Activated CD4-positive, alpha-beta T cell treated with anti-CD3 and anti-CD28 coated beads for 36 hours (primary cell): ENCODE measurements at regions not wholly inside any gene's neighbourhood (a gene's known extent, or its start where the extent isn't known, plus 50 kb on each side); places are given as distances from the start of the nearest gene placed in this dataset.

ENCODE experiments used
- ATAC-seq: fragments of 200-7000 bp; cut with Tn5 transposase; one replicate; pipeline ENCODE4 v1.10.0; 2021; ENCODE audit warnings: mild to moderate bottlenecking, moderate library complexity
- CTCF ChIA-PET: fragments of 350-600 bp; sonication (Branson Sonifier 250); formaldehyde crosslinking; loops from one replicate; lab custom pipeline; 2021; ENCODE audit warnings: antibody characterized with exemption; lab: Charles Lee
- POLR2A ChIA-PET: fragments of 350-600 bp; sonication (Branson Sonifier 250); formaldehyde crosslinking; loops from one replicate; lab custom pipeline; 2021; ENCODE audit warnings: antibody characterized with exemption, inconsistent platforms; lab: Charles Lee
- DNase-seq: peaks from one replicate; pipeline ENCODE4 v3.0.0-alpha.2; 2020
- H3K27ac Mint-ChIP-seq: one replicate; pipeline ENCODE4 v1.8.0; 2021; ENCODE audit warnings: mixed read lengths
- H3K27me3 Mint-ChIP-seq: one replicate; pipeline ENCODE4 v1.8.0; 2021; ENCODE audit warnings: mixed read lengths
- H3K36me3 Mint-ChIP-seq: one replicate; pipeline ENCODE4 v1.8.0; 2021; ENCODE audit warnings: low read depth, mixed read lengths
- H3K4me1 Mint-ChIP-seq: one replicate; pipeline ENCODE4 v1.8.0; 2021; ENCODE audit warnings: mixed read lengths
- H3K4me3 Mint-ChIP-seq: one replicate; pipeline ENCODE4 v1.8.0; 2021; ENCODE audit warnings: mild to moderate bottlenecking, moderate library complexity, mixed read lengths
- H3K9me3 Mint-ChIP-seq: one replicate; pipeline ENCODE4 v1.8.0; 2021; ENCODE audit warnings: low read depth, mixed read lengths
- intact Hi-C, 2 experiments: fragments of 100-400 bp; cut with DNase I in 1 of 2; cut with micrococcal nuclease in 1 of 2; formaldehyde crosslinking; loops; one replicate each; pipeline versions ENCODE4 v1.14.2 to v1.15.1; 2022 to 2024; cut with DNase I, micrococcal nuclease

DNA sequence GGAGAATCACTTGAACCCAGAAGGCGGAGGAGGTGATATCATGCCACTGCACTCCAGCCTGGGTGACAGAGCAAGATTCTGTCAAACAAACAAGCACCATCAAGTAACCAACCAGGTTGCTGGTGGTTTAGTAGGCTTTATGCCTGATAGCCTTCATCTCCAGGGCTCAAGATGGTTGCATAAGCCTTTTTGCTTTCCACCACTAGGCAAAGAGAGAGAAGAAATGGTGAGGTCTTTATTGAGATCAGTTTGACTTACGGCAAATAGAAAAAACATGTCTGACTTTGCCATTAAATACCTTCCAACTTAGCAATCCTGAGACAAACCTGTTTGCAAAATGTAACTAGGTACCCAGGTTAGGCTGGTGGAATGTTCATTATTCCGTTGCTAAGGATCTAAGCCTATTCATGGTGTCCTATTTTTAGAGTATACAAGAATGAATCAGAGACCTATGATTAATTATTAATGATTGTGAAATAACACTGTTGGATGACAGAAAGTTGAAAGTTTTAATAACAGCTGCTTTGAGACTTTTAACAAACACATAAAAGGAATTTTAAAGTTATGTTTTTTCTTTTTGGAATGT, 53.5 kb upstream of the SLC38A11 start:
- intact Hi-C loops, result no loop called here
- no peaks in the 10 kb centered on the region for H3K4me1 Mint-ChIP-seq
- no peaks in the 10 kb centered on the region for H3K9me3 Mint-ChIP-seq
- H3K36me3 Mint-ChIP-seq, result no peaks in the 10 kb centered on the region
- POLR2A ChIA-PET, result no interaction called here
- no peak overlapping the region for H3K27ac Mint-ChIP-seq
- peaks cover 6% of the 10 kb centered on the region for H3K27me3 Mint-ChIP-seq
- ATAC-seq (no peak), DNase-seq (no peak)
- CTCF ChIA-PET, result interaction anchor here (0.7 kb wide), 1 partner anchor 596 kb away, joined by 3 read pairs; no protein-coding TSS in a partner anchor
- no peak overlapping the region for H3K4me3 Mint-ChIP-seq

DNA sequence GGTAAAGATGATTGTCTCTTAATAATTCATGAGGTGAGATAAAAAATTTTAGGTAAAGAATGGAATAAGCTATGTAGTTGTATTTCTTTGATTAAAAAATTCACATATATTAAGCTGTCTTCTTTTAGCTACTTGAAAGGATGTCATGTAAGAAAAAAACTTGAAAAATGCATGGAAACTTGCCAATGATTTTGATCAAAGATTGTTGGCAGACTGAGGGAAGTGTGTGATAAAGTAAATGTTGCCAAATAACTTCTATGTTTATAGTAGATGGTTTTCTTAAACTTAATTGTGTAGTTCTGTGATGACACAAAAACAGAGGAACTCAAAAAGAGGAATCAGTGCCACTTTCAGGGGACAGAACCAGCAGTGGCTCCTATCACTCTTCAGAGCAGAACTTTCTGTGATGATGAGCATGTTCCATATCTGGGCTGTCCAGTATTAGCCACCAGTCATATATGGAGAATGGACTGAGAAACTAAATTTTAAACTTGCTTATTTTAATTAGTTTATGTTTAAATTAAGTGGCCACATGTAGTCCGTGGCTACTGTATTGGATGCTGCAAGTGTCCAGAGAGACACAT, 51.9 kb upstream of the SLC38A11 start:
- Mint-ChIP-seq H3K36me3 (no peaks in the 10 kb centered on the region), H3K27ac (no peak overlapping the region), H3K9me3 (no peaks in the 10 kb centered on the region), H3K27me3 (peaks cover 8% of the 10 kb centered on the region), H3K4me3 (no peak overlapping the region), H3K4me1 (no peaks in the 10 kb centered on the region)
- POLR2A ChIA-PET, result no interaction called here
- intact Hi-C loops, result no loop called here
- ATAC-seq (no peak), DNase-seq (no peak)
- CTCF ChIA-PET, result interaction anchor here (1.0 kb wide), 1 partner anchor 10 kb away, joined by 4 read pairs; no protein-coding TSS in a partner anchor
